PC-3 (cell line): ENCODE measurements at regions not wholly inside any gene's neighbourhood (a gene's known extent, or its start where the extent isn't known, plus 50 kb on each side); places are given as distances from the start of the nearest gene placed in this dataset.

Experiments
- CTCF ChIP-seq: fragments of 300-600 bp; sonication (generic); conservative IDR thresholded peaks from 2 replicates; pipeline ENCODE4 v1.5.1; 2017; ENCODE audit warnings: antibody characterized with exemption, low read depth, mild to moderate bottlenecking, low read length
- EZH2 ChIP-seq: fragments of 300-600 bp; sonication (generic); IDR thresholded peaks from one replicate; pipeline ENCODE4 v1.6.1; 2017; ENCODE audit warnings: antibody characterized with exemption, mild to moderate bottlenecking, low read length; ENCODE audit not compliant: unreplicated experiment

DNA sequence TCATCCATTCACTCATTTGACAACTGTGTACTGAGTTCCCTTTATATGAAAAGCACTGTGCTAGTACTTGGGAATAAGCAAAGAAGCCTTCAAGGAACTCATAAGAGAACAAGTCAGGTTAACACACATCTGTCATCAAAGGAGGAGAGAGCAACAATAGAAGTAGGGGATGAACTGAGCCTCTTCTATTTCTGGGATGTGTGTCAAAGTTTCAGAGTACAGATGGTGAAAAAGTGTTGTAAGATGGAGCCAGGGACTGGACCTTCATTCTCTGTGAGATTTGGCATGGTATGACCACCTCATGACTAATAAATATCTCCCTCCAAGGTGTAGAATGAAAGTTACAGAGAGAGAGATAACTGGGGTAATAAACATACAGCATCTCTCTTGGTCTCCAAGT lies 349.8 kb upstream of the PLET1 start:
- no peak for TF ChIP-seq CTCF
- TF ChIP-seq EZH2, result no peak
